Stomach (tissue), 4 donors: ENCODE measurements at regions not wholly inside any gene's neighbourhood (a gene's known extent, or its start where the extent isn't known, plus 50 kb on each side); places are given as distances from the start of the nearest gene placed in this dataset.

ENCODE experiments used
- CTCF ChIP-seq, 7 experiments: fragments of 450-650 bp in 4 of 7; fragments of 200-600 bp in 3 of 7; sonication (generic) in 3 of 7; IDR thresholded peaks; one replicate each; pipeline ENCODE4 v1.5.1; 2016 to 2019; ENCODE audit warnings: antibody characterized with exemption in 7 of 7, control low read depth in 2 of 7, mild to moderate bottlenecking in 1 of 7
- POLR2A ChIP-seq, 4 donors: fragments of 450-650 bp; IDR thresholded peaks; one replicate each; pipeline ENCODE4 v1.6.1; 2016; ENCODE audit warnings: antibody characterized with exemption in 4 of 4, control low read depth in 2 of 4, mild to moderate bottlenecking in 1 of 4, moderate library complexity in 1 of 4
- POLR2AphosphoS5 ChIP-seq, 3 donors: sonication (generic); formaldehyde crosslinking; IDR thresholded peaks; one replicate each; pipeline ENCODE4 v1.6.1; 2016; ENCODE audit warnings: antibody characterized with exemption in 3 of 3

- no peak for TF ChIP-seq CTCF (IDR thresholded peaks at IDR 0.05)
- no peak for TF ChIP-seq POLR2A (IDR thresholded peaks at IDR 0.05)
- TF ChIP-seq POLR2AphosphoS5 (IDR thresholded peaks at IDR 0.05) = no peak
Measured at GRCh38 chr17:63223212-63223911, 222.7 kb downstream of the CYB561 start.
